ENCODE measurements at regions not wholly inside any gene's neighbourhood (a gene's known extent, or its start where the extent isn't known, plus 50 kb on each side); places are given as distances from the start of the nearest gene placed in this dataset.

GRCh38 chr7:41162612-41163011 lies 540.3 kb downstream of the INHBA start:
- Histone ChIP-seq H3K27ac (no peak overlapping the region), H3K9me3 (no peaks in the 10 kb centered on the region), H3K4me1 (no peaks in the 10 kb centered on the region), H3K4me3 (no peak overlapping the region), H3K36me3 (no peaks in the 10 kb centered on the region), H3K27me3 (no peaks in the 10 kb centered on the region)
- TF ChIP-seq POLR2AphosphoS5 (IDR thresholded peaks at IDR 0.05) (no peak), EP300 (IDR thresholded peaks at IDR 0.05) (no peak), CTCF (IDR thresholded peaks at IDR 0.05) (no peak), POLR2A (IDR thresholded peaks at IDR 0.05) (no peak)
- WGBS = 97% methylated on average over 4 of the region's 4 CpGs
- DNase-seq (ENCODE audit: low spot score in 2 of 2) = no peak

- Histone ChIP-seq H3K36me3 (no peaks in the 10 kb centered on the region), H3K4me3 (no peak overlapping the region), H3K27me3 (no peaks in the 10 kb centered on the region), H3K27ac (no peak overlapping the region), H3K4me1 (no peaks in the 10 kb centered on the region), H3K9me3 (no peaks in the 10 kb centered on the region)
- WGBS = 91% methylated on average over 4 of the region's 4 CpGs
- DNase-seq (ENCODE audit: low spot score in 2 of 2) = no peak
- TF ChIP-seq POLR2AphosphoS5 (IDR thresholded peaks at IDR 0.05) = no peak
- TF ChIP-seq CTCF (IDR thresholded peaks at IDR 0.05) = no peak
- no peak for TF ChIP-seq EP300 (IDR thresholded peaks at IDR 0.05)
- TF ChIP-seq POLR2A (IDR thresholded peaks at IDR 0.05) = no peak
Observed at GRCh38 chr7:41161041-41161587, 541.8 kb downstream of the INHBA start.

- no peaks in the 10 kb centered on the region for H3K9me3 ChIP-seq
- TF ChIP-seq CTCF (IDR thresholded peaks at IDR 0.05) = no peak
- no peak for TF ChIP-seq POLR2A (IDR thresholded peaks at IDR 0.05)
- no peak for TF ChIP-seq POLR2AphosphoS5 (IDR thresholded peaks at IDR 0.05)
- TF ChIP-seq EP300 (IDR thresholded peaks at IDR 0.05) = no peak
- H3K27ac ChIP-seq = no peak overlapping the region
- DNase-seq (ENCODE audit: low spot score in 2 of 2) = no peak
- no peak overlapping the region for H3K4me3 ChIP-seq
- no peaks in the 10 kb centered on the region for H3K4me1 ChIP-seq
- no peaks in the 10 kb centered on the region for H3K36me3 ChIP-seq
- WGBS = 79% methylated on average over 2 of the region's 2 CpGs
- H3K27me3 ChIP-seq = no peaks in the 10 kb centered on the region
Observed at GRCh38 chr7:41156268-41156667, 546.6 kb downstream of the INHBA start.

- Histone ChIP-seq H3K36me3 (no peaks in the 10 kb centered on the region), H3K27ac (no peak overlapping the region), H3K4me1 (peaks cover 8% of the 10 kb centered on the region), H3K9me3 (no peaks in the 10 kb centered on the region), H3K27me3 (no peaks in the 10 kb centered on the region), H3K4me3 (no peak overlapping the region)
- DNase-seq (ENCODE audit: low spot score in 2 of 2) = no peak
- TF ChIP-seq POLR2A (IDR thresholded peaks at IDR 0.05) = no peak
- no peak for TF ChIP-seq EP300 (IDR thresholded peaks at IDR 0.05)
- no peak for TF ChIP-seq CTCF (IDR thresholded peaks at IDR 0.05)
Observed at GRCh38 chr7:41153268-41153667, 549.6 kb downstream of the INHBA start.

GRCh38 chr7:41152179-41152678 lies 550.7 kb downstream of the INHBA start:
- H3K27ac ChIP-seq = no peak overlapping the region
- no peak for DNase-seq (ENCODE audit: low spot score in 2 of 2)
- no peaks in the 10 kb centered on the region for H3K9me3 ChIP-seq
- no peaks in the 10 kb centered on the region for H3K27me3 ChIP-seq
- TF ChIP-seq POLR2AphosphoS5 (IDR thresholded peaks at IDR 0.05) = no peak
- TF ChIP-seq CTCF (IDR thresholded peaks at IDR 0.05) = no peak
- TF ChIP-seq POLR2A (IDR thresholded peaks at IDR 0.05) = no peak
- TF ChIP-seq EP300 (IDR thresholded peaks at IDR 0.05) = no peak
- no peak overlapping the region for H3K4me3 ChIP-seq
- 87% methylated on average over 4 of the region's 4 CpGs for WGBS
- peaks cover 19% of the 10 kb centered on the region for H3K4me1 ChIP-seq
- H3K36me3 ChIP-seq = no peaks in the 10 kb centered on the region

Data from suprapubic skin (tissue), 4 donors.